ENCODE measurements at regions not wholly inside any gene's neighbourhood (a gene's known extent, or its start where the extent isn't known, plus 50 kb on each side); places are given as distances from the start of the nearest gene placed in this dataset.

- TF ChIP-seq CTCF (IDR thresholded peaks at IDR 0.05) (no peak), POLR2A (IDR thresholded peaks at IDR 0.05) (no peak)
These were observed 505.5 kb upstream of the FAM98A start for GRCh38 chr2:34104601-34105000.
